HUES48 (cell line): ENCODE measurements at regions not wholly inside any gene's neighbourhood (a gene's known extent, or its start where the extent isn't known, plus 50 kb on each side); places are given as distances from the start of the nearest gene placed in this dataset.

Experiments used
- H3K27ac ChIP-seq: one replicate; pipeline ENCODE4 v1.7.0; 2013; ENCODE audit warnings: low read depth, low read length, inconsistent platforms
- H3K27me3 ChIP-seq: 2 replicates; pipeline ENCODE4 v1.6.1; 2013; ENCODE audit warnings: mild to moderate bottlenecking, low read length; ENCODE audit not compliant: control insufficient read depth, insufficient read depth
- H3K36me3 ChIP-seq: 2 replicates; pipeline ENCODE4 v1.6.1; 2013; ENCODE audit warnings: low read length; ENCODE audit not compliant: control insufficient read depth, insufficient read depth
- H3K4me1 ChIP-seq: 2 replicates; pipeline ENCODE4 v1.6.1; 2013; ENCODE audit warnings: mild to moderate bottlenecking, low read length; ENCODE audit not compliant: control insufficient read depth, insufficient read depth
- H3K4me3 ChIP-seq: 2 replicates; pipeline ENCODE4 v1.5.1; 2013; ENCODE audit warnings: mild to moderate bottlenecking, low read depth, low read length
- H3K9ac ChIP-seq: 2 replicates; pipeline ENCODE4 v1.6.1; 2013; ENCODE audit warnings: mild to moderate bottlenecking, low read depth, low read length, moderate library complexity
- H3K9me3 ChIP-seq: 2 replicates; pipeline ENCODE4 v1.6.1; 2013; ENCODE audit warnings: low read length; ENCODE audit not compliant: control insufficient read depth, insufficient read depth

- Histone ChIP-seq H3K4me1 (no peaks in the 10 kb centered on the region; the same call in 1 of the 2 replicates), H3K9ac (no peak overlapping the region), H3K27ac (no peak overlapping the region), H3K9me3 (no peaks in the 10 kb centered on the region), H3K4me3 (no peak overlapping the region), H3K27me3 (no peaks in the 10 kb centered on the region), H3K36me3 (no peaks in the 10 kb centered on the region)
These were observed 196.4 kb upstream of the TENM4 start for GRCh38 chr11:79637219-79637618.

- Histone ChIP-seq H3K27me3 (no peaks in the 10 kb centered on the region), H3K4me3 (no peak overlapping the region), H3K4me1 (no peaks in the 10 kb centered on the region; the same call in 1 of the 2 replicates), H3K9me3 (no peaks in the 10 kb centered on the region), H3K36me3 (no peaks in the 10 kb centered on the region), H3K27ac (no peak overlapping the region), H3K9ac (no peak overlapping the region)
These were observed 194.1 kb upstream of the TENM4 start for GRCh38 chr11:79634905-79635304.

DNA sequence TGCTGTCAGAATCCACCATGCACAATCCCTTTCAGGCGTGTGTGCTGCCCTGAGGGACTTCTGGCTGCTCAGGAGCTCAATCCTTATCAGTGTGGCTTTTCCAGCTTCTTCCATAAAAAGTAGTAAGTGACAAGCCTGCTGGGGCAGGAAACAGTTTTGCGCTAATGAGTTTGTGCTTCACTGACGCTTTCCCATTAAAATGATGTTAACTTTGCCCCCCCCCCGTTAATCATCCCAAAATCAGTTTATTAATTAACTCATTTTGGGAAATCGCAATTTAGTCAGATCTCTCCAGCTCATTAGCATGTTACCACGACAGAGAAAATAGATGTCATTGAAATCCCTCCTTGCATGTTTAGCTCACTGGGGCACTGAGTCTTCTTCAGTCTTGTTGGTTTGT, 186.5 kb upstream of the TENM4 start:
- Histone ChIP-seq H3K4me3 (no peak overlapping the region), H3K4me1 (no peaks in the 10 kb centered on the region), H3K27ac (no peak overlapping the region), H3K9me3 (no peaks in the 10 kb centered on the region), H3K9ac (no peak overlapping the region), H3K36me3 (no peaks in the 10 kb centered on the region), H3K27me3 (no peaks in the 10 kb centered on the region)

GRCh38 chr11:79626135-79627075, 185.6 kb upstream of the TENM4 start:
- no peak overlapping the region for H3K27ac ChIP-seq
- no peaks in the 10 kb centered on the region for H3K4me1 ChIP-seq
- H3K36me3 ChIP-seq: no peaks in the 10 kb centered on the region
- H3K4me3 ChIP-seq: no peak overlapping the region
- H3K9ac ChIP-seq: no peak overlapping the region
- H3K27me3 ChIP-seq: no peaks in the 10 kb centered on the region
- no peaks in the 10 kb centered on the region for H3K9me3 ChIP-seq

DNA sequence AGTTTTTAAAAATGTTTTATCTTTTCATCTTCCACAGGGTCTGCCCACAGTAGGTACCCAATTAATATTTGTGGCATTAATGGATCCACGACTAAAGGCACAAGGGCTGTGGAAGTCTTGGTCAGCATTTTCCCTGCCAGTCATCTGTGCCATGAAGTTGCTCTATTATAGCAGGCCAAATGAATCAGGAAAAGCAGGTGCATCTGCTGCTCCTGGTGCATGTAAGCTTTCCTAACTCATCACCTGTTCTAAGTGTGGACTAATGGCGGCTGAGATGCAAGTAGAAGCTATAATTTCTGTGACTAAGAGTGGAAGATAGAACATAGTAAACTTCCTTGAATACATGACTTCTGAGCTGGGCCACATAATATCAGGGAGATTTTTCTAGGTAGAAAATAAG, 182.5 kb upstream of the TENM4 start:
- Histone ChIP-seq H3K9me3 (no peaks in the 10 kb centered on the region), H3K36me3 (no peaks in the 10 kb centered on the region), H3K4me3 (no peak overlapping the region), H3K27me3 (no peaks in the 10 kb centered on the region), H3K27ac (no peak overlapping the region), H3K9ac (no peak overlapping the region), H3K4me1 (no peaks in the 10 kb centered on the region)

DNA sequence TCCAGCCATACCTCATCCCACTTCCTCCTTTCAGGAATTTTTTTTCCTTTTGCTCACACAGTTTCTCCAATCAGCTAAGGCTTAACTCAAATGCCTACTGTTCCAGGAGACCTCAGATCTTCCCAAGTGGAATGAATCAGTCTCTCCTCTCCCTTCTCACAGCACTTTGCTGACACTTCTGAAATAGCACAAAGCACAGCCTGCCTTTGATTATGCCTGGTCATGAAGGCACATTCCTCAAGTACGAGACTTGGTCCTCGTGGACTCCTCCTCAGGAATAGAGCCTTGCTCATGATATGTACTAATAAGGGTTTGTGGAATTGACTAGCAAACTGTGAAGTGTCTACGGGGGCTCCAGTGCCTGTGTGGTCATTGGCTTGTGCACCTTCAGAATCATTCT, 176.7 kb upstream of the TENM4 start:
- Histone ChIP-seq H3K4me3 (no peak overlapping the region), H3K27me3 (no peaks in the 10 kb centered on the region)

GRCh38 chr11:79616392-79616851, 175.6 kb upstream of the TENM4 start:
- Histone ChIP-seq H3K9ac (no peak overlapping the region), H3K36me3 (no peaks in the 10 kb centered on the region), H3K4me3 (no peak overlapping the region), H3K27ac (no peak overlapping the region), H3K9me3 (no peaks in the 10 kb centered on the region), H3K27me3 (no peaks in the 10 kb centered on the region), H3K4me1 (no peaks in the 10 kb centered on the region)

More for the DNA sequence above, 176.7 kb upstream of the TENM4 start:
- Histone ChIP-seq H3K9me3 (no peaks in the 10 kb centered on the region), H3K9ac (no peak overlapping the region), H3K27ac (no peak overlapping the region), H3K36me3 (no peaks in the 10 kb centered on the region), H3K4me1 (no peaks in the 10 kb centered on the region)

DNA sequence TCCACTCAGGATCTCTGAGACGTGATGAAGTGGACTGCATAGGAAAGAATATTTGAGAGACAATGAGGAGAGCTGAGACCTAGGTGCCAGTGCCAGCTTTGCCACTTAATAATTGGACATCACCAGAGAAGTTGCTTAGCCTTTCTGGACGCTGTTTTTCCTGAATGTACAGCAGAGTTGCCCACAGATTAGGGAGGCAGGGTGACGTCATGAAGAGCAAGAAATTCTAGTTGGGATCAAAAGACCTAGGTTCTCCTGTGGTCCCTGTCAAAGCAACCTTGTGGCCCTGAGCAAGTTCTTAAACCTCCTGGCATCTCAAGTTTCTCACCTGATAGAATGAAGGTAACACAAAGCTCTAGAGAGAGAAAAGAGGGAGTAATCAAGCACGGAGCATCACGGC, 174.6 kb upstream of the TENM4 start:
- Histone ChIP-seq H3K4me3 (no peak overlapping the region), H3K27me3 (no peaks in the 10 kb centered on the region), H3K9me3 (no peaks in the 10 kb centered on the region)

DNA sequence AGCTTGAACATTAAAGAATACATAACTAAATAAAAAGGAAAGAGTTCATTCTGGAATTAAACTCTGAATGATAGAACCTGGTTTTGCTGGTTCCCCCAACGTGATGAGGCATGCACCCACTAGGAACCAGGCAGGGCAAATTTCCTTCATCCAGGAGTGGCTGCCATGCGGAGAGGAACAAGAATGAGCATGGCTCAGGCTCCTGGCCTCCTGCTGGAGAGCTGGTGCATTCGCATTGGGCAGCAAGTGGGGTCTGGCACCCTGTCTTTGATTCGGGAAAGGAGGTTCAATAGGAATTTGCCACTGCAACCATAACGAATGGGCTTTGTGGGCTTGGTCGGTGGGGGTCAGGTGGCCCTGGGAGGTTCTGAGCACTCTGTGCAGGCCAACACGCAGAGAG, 169.8 kb upstream of the TENM4 start:
- H3K4me1 ChIP-seq: no peaks in the 10 kb centered on the region
- no peak overlapping the region for H3K27ac ChIP-seq
- no peaks in the 10 kb centered on the region for H3K9me3 ChIP-seq
- no peaks in the 10 kb centered on the region for H3K36me3 ChIP-seq
- no peak overlapping the region for H3K9ac ChIP-seq
- H3K27me3 ChIP-seq: no peaks in the 10 kb centered on the region
- no peak overlapping the region for H3K4me3 ChIP-seq

More for the DNA sequence above, 174.6 kb upstream of the TENM4 start:
- Histone ChIP-seq H3K4me1 (no peaks in the 10 kb centered on the region), H3K27ac (no peak overlapping the region), H3K36me3 (no peaks in the 10 kb centered on the region), H3K9ac (no peak overlapping the region)

GRCh38 chr11:79610139-79610538, 169.3 kb upstream of the TENM4 start:
- H3K9me3 ChIP-seq: no peaks in the 10 kb centered on the region
- H3K9ac ChIP-seq: no peak overlapping the region
- H3K27ac ChIP-seq: no peak overlapping the region
- no peaks in the 10 kb centered on the region for H3K27me3 ChIP-seq
- H3K36me3 ChIP-seq: no peaks in the 10 kb centered on the region
- H3K4me1 ChIP-seq: no peaks in the 10 kb centered on the region
- no peak overlapping the region for H3K4me3 ChIP-seq

DNA sequence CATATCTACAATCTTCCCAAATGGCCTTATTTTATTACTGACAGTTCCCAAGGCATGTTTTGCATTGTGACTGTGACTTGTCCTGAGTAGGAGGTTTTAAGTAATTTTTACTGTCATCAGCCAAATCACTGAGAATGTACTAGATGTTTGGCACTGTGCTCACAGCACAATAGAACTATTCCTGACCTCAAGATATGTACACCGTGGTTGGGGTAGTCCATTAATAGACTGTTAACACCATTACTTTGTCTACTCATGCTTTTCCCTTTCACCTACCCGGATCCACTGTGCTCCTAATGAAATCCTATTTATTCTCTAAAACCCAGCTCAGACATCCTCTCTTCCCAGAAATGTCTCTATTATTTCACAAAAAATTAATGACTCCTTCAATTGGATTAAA, 168.7 kb upstream of the TENM4 start:
- H3K4me1 ChIP-seq: no peaks in the 10 kb centered on the region
- no peak overlapping the region for H3K4me3 ChIP-seq
- no peaks in the 10 kb centered on the region for H3K27me3 ChIP-seq
- H3K9me3 ChIP-seq: no peaks in the 10 kb centered on the region
- H3K9ac ChIP-seq: no peak overlapping the region
- no peak overlapping the region for H3K27ac ChIP-seq
- H3K36me3 ChIP-seq: no peaks in the 10 kb centered on the region
